ENCODE measurements at regions not wholly inside any gene's neighbourhood (a gene's known extent, or its start where the extent isn't known, plus 50 kb on each side); places are given as distances from the start of the nearest gene placed in this dataset.

- 87% methylated on average over 7 of the region's 7 CpGs for WGBS (ENCODE audit: low lambda C conversion rate, missing lambda C conversion rate)
- Histone ChIP-seq H3K4me2 (no peak overlapping the region), H3K4me1 (ENCODE audit: insufficient read depth) (no peaks in the 10 kb centered on the region), H3K4me3 (no peak overlapping the region), H3K9me3 (ENCODE audit: low read depth) (no peaks in the 10 kb centered on the region), H3K9me2 (replicated peaks; ENCODE audit: insufficient read depth) (no peaks in the 10 kb centered on the region), H3K36me3 (replicated peaks; ENCODE audit: insufficient read depth, low read depth) (no peaks in the 10 kb centered on the region), H3K27me3 (no peaks in the 10 kb centered on the region), H3K79me2 (no peaks in the 10 kb centered on the region), H3K27ac (no peak overlapping the region), H2AFZ (no peak overlapping the region), H4K20me1 (ENCODE audit: insufficient read depth, poor library complexity, severe bottlenecking) (no peaks in the 10 kb centered on the region)
- TF ChIP-seq EZH2phosphoT487 (IDR thresholded peaks at IDR 0.05; ENCODE audit: low read depth, severe bottlenecking, unreplicated experiment) (no peak), EZH2 (IDR thresholded peaks at IDR 0.05; ENCODE audit: borderline replicate concordance) (no peak), CTCF (IDR thresholded peaks at IDR 0.05; ENCODE audit: poor library complexity) (no peak)
- no peak for DNase-seq (ENCODE audit: low spot score)
Measured at GRCh38 chr12:94749455-94749854, 99.1 kb upstream of the TMCC3 start.

- DNase-seq (ENCODE audit: low spot score): no peak
- no peaks in the 10 kb centered on the region for H4K20me1 ChIP-seq (ENCODE audit: insufficient read depth, poor library complexity, severe bottlenecking)
- H3K4me1 ChIP-seq (ENCODE audit: insufficient read depth): no peaks in the 10 kb centered on the region
- H2AFZ ChIP-seq: no peak overlapping the region
- TF ChIP-seq CTCF (IDR thresholded peaks at IDR 0.05; ENCODE audit: poor library complexity) (no peak), EZH2 (IDR thresholded peaks at IDR 0.05; ENCODE audit: borderline replicate concordance) (no peak), EZH2phosphoT487 (IDR thresholded peaks at IDR 0.05; ENCODE audit: low read depth, severe bottlenecking, unreplicated experiment) (no peak)
- no peaks in the 10 kb centered on the region for H3K9me2 ChIP-seq (replicated peaks; ENCODE audit: insufficient read depth)
- H3K4me2 ChIP-seq: no peak overlapping the region
- no peaks in the 10 kb centered on the region for H3K27me3 ChIP-seq
- H3K27ac ChIP-seq: no peak overlapping the region
- no peaks in the 10 kb centered on the region for H3K36me3 ChIP-seq (replicated peaks; ENCODE audit: insufficient read depth, low read depth)
- 77% methylated on average over 10 of the region's 10 CpGs for WGBS (ENCODE audit: low lambda C conversion rate, missing lambda C conversion rate)
- H3K4me3 ChIP-seq: no peak overlapping the region
- no peaks in the 10 kb centered on the region for H3K79me2 ChIP-seq
- no peaks in the 10 kb centered on the region for H3K9me3 ChIP-seq (ENCODE audit: low read depth)
Measured at GRCh38 chr12:94748726-94749421, 98.5 kb upstream of the TMCC3 start.

GRCh38 chr12:94745562-94745961 is 95.2 kb upstream of the TMCC3 start:
- Histone ChIP-seq H4K20me1 (ENCODE audit: insufficient read depth, poor library complexity, severe bottlenecking) (no peaks in the 10 kb centered on the region), H3K79me2 (no peaks in the 10 kb centered on the region), H3K27ac (no peak overlapping the region), H3K4me3 (no peak overlapping the region), H2AFZ (no peak overlapping the region), H3K4me2 (no peak overlapping the region), H3K27me3 (no peaks in the 10 kb centered on the region), H3K36me3 (replicated peaks; ENCODE audit: insufficient read depth, low read depth) (no peaks in the 10 kb centered on the region), H3K9me2 (replicated peaks; ENCODE audit: insufficient read depth) (no peaks in the 10 kb centered on the region), H3K9me3 (ENCODE audit: low read depth) (no peaks in the 10 kb centered on the region), H3K4me1 (ENCODE audit: insufficient read depth) (no peaks in the 10 kb centered on the region)
- TF ChIP-seq EZH2 (IDR thresholded peaks at IDR 0.05; ENCODE audit: borderline replicate concordance) (no peak), CTCF (IDR thresholded peaks at IDR 0.05; ENCODE audit: poor library complexity) (no peak), EZH2phosphoT487 (IDR thresholded peaks at IDR 0.05; ENCODE audit: low read depth, severe bottlenecking, unreplicated experiment) (no peak)
- no peak for DNase-seq (ENCODE audit: low spot score)
- WGBS (ENCODE audit: low lambda C conversion rate, missing lambda C conversion rate): 74% methylated on average over 4 of the region's 4 CpGs

Data from hepatocyte (in vitro differentiated cells).